GM12878 (cell line): ENCODE measurements at regions not wholly inside any gene's neighbourhood (a gene's known extent, or its start where the extent isn't known, plus 50 kb on each side); places are given as distances from the start of the nearest gene placed in this dataset.

ENCODE experiments used
- ATAC-seq: fragments of 200-7000 bp; cut with Tn5 transposase; 3 replicates; pipeline ENCODE4 v1.9.1; 2020; ENCODE audit warnings: mild to moderate bottlenecking, moderate library complexity
- BruUV-seq: library from RNA; stranded (reverse); fragments of 400-500 nt; replicated peaks from 2 replicates; lab custom pipeline; 2021; lab: Mats Ljungman, UMichigan
- CTCF ChIA-PET: fragments of 300-600 bp; sonication (Branson Sonifier 250); formaldehyde crosslinking; extraction: SDS; loops from one replicate; lab custom pipeline; 2021; ENCODE audit warnings: inconsistent platforms; lab: Yijun Ruan, JAX
- POLR2A ChIA-PET: fragments of 350-600 bp; formaldehyde crosslinking; extraction: SDS; loops from one replicate; lab custom pipeline; 2021; ENCODE audit warnings: inconsistent platforms; lab: Charles Lee
- RAD21 ChIA-PET: fragments of 300-600 bp; sonication (Branson Sonifier 250); formaldehyde crosslinking; loops from one replicate; lab custom pipeline; 2023; ENCODE audit warnings: antibody characterized with exemption; ENCODE audit not compliant: unreplicated experiment; lab: Charles Lee
- SMC1A ChIA-PET: fragments of 300-600 bp; sonication (Branson Sonifier 250); formaldehyde crosslinking; loops from one replicate; lab custom pipeline; 2023; ENCODE audit not compliant: unreplicated experiment, uncharacterized antibody; lab: Charles Lee
- DNase-seq: peaks from one replicate; pipeline ENCODE4 v3.0.0-alpha.2; 2011; ENCODE audit warnings: low read depth, low spot score
- FAIRE-seq: peaks from 3 replicates; lab custom pipeline; 2011; peaks lifted over from hg19 to GRCh38; lab: Jason Lieb, UNC
- H2AFZ ChIP-seq: 2 replicates; pipeline ENCODE4 v1.6.0; 2011; ENCODE audit warnings: low read depth, low read length, control low read depth; ENCODE audit not compliant: control insufficient read depth
- H3K27ac ChIP-seq: 2 replicates; pipeline ENCODE4 v1.5.1; 2011; ENCODE audit warnings: control low read depth; ENCODE audit not compliant: control insufficient read depth, insufficient read depth
- H3K27me3 ChIP-seq, 2 experiments: replicated peaks in 1 of 2; 2 replicates each; pipeline versions ENCODE4 v1.6.0 to v1.6.1; 2011; ENCODE audit warnings: low read length in 1 of 2; ENCODE audit not compliant: control insufficient read depth in 2 of 2, insufficient read depth in 2 of 2
- H3K36me3 ChIP-seq, 2 experiments: 2 replicates each; pipeline ENCODE4 v1.5.1; 2011; ENCODE audit warnings: low read length in 1 of 2; ENCODE audit not compliant: control insufficient read depth in 2 of 2, insufficient read depth in 2 of 2
- H3K4me1 ChIP-seq: 2 replicates; pipeline ENCODE4 v1.6.1; 2011; ENCODE audit warnings: mild to moderate bottlenecking, low read length, moderate library complexity, mixed read lengths; ENCODE audit not compliant: control insufficient read depth, insufficient read depth
- H3K4me2 ChIP-seq: 2 replicates; pipeline ENCODE4 v1.6.0; 2011; ENCODE audit warnings: control low read depth; ENCODE audit not compliant: control insufficient read depth, insufficient read depth
- H3K4me3 ChIP-seq: fragments of 200-600 bp; sonication (generic); 2 replicates; pipeline ENCODE4 v1.5.1; 2016
- H3K79me2 ChIP-seq: 2 replicates; pipeline ENCODE4 v1.6.0; 2011; ENCODE audit warnings: low read length; ENCODE audit not compliant: control insufficient read depth, insufficient read depth
- H3K9ac ChIP-seq: 2 replicates; pipeline ENCODE4 v1.8.0; 2011; ENCODE audit warnings: low read length, control low read depth, mixed read lengths; ENCODE audit not compliant: control insufficient read depth, insufficient read depth
- H3K9me3 ChIP-seq: replicated peaks from 3 replicates; pipeline ENCODE4 v1.5.1; 2011; ENCODE audit warnings: mild to moderate bottlenecking, low read length; ENCODE audit not compliant: control insufficient read depth, insufficient read depth
- H4K20me1 ChIP-seq: 2 replicates; pipeline ENCODE4 v1.6.0; 2011; ENCODE audit not compliant: control insufficient read depth, insufficient read depth
- ATF3 ChIP-seq: IDR thresholded peaks from 2 replicates; pipeline ENCODE4 v1.6.1; 2011; ENCODE audit warnings: low read depth, mild to moderate bottlenecking, low read length, moderate library complexity, borderline replicate concordance; ENCODE audit errors: extremely low read depth
- CEBPB ChIP-seq, 2 experiments: fragments of 150-350 bp in 1 of 2; IDR thresholded peaks; 2 replicates each; pipeline ENCODE4 v1.6.1; 2012 to 2014; ENCODE audit warnings: low read depth in 2 of 2, low read length in 2 of 2, borderline replicate concordance in 1 of 2, inconsistent platforms in 1 of 2
- CREB1 ChIP-seq: IDR thresholded peaks from 2 replicates; pipeline ENCODE4 v1.6.1; 2012; ENCODE audit warnings: low read depth, mild to moderate bottlenecking, inconsistent platforms
- IRF3 ChIP-seq: fragments of 450-650 bp; IDR thresholded peaks from 2 replicates; pipeline ENCODE4 v1.6.1; 2014; ENCODE audit warnings: mild to moderate bottlenecking
- JUNB ChIP-seq: IDR thresholded peaks from 2 replicates; pipeline ENCODE4 v1.6.1; 2016; ENCODE audit warnings: antibody characterized with exemption, mild to moderate bottlenecking
- MTA2 ChIP-seq: fragments of 450-650 bp; IDR thresholded peaks from 2 replicates; pipeline ENCODE4 v1.6.1; 2016; ENCODE audit warnings: low read depth, mild to moderate bottlenecking, moderate library complexity
- MTA3 ChIP-seq: IDR thresholded peaks from 2 replicates; pipeline ENCODE4 v1.6.1; 2012; ENCODE audit warnings: low read length, inconsistent platforms, borderline replicate concordance
- MYB ChIP-seq: fragments of 150-350 bp; IDR thresholded peaks from 2 replicates; pipeline ENCODE4 v1.6.1; 2014; ENCODE audit warnings: mild to moderate bottlenecking, low read depth, low read length, borderline replicate concordance
- NKRF ChIP-seq: fragments of 450-650 bp; conservative IDR thresholded peaks from 2 replicates; pipeline ENCODE4 v1.6.1; 2017; ENCODE audit warnings: mild to moderate bottlenecking, moderate library complexity
- PKNOX1 ChIP-seq: fragments of 450-650 bp; IDR thresholded peaks from 2 replicates; pipeline ENCODE4 v1.6.1; 2016; ENCODE audit warnings: mild to moderate bottlenecking
- POLR2AphosphoS2 ChIP-seq: IDR thresholded peaks from 2 replicates; pipeline ENCODE4 v1.6.1; 2011; ENCODE audit warnings: low read depth, mild to moderate bottlenecking, low read length, improper control_type of control experiment, moderate library complexity
- RAD21 ChIP-seq: IDR thresholded peaks from 2 replicates; pipeline ENCODE4 v1.6.1; 2011; ENCODE audit warnings: mild to moderate bottlenecking, low read depth, low read length, moderate library complexity; ENCODE audit not compliant: insufficient read depth
- STAT1 ChIP-seq: fragments of 450-650 bp; conservative IDR thresholded peaks from 2 replicates; pipeline ENCODE4 v1.6.1; 2014; ENCODE audit warnings: antibody characterized with exemption, mild to moderate bottlenecking
- SUPT20H ChIP-seq: IDR thresholded peaks from 2 replicates; pipeline ENCODE4 v1.6.1; 2011; ENCODE audit warnings: low read depth, mild to moderate bottlenecking, low read length, moderate library complexity, borderline replicate concordance; ENCODE audit not compliant: control insufficient read depth
- TBL1XR1 ChIP-seq: IDR thresholded peaks from 2 replicates; pipeline ENCODE4 v1.6.1; 2012; ENCODE audit warnings: low read depth, low read length, improper control_type of control experiment
- TCF7 ChIP-seq: IDR thresholded peaks from 2 replicates; pipeline ENCODE4 v1.6.1; 2014; ENCODE audit warnings: antibody characterized with exemption, borderline replicate concordance
- ZNF384 ChIP-seq: IDR thresholded peaks from 2 replicates; pipeline ENCODE4 v1.6.1; 2012; ENCODE audit warnings: low read depth, mild to moderate bottlenecking, low read length, improper control_type of control experiment, borderline replicate concordance
- WGBS: methylation state at CpG from one replicate; pipeline ENCODE4 v1.1.6; 2016; ENCODE audit warnings: low lambda C conversion rate; ENCODE audit not compliant: insufficient replicate concordance, insufficient coverage; ENCODE audit errors: missing lambda C conversion rate; 5-methylcytosine and 5-hydroxymethylcytosine counted together
- in situ Hi-C: fragments of 300-500 bp; cut with MboI; formaldehyde crosslinking; loops from 9 replicates; pipeline ENCODE4 v1.14.3; 2018; ENCODE audit warnings: mixed read lengths
- intact Hi-C: fragments of 100-400 bp; cut with micrococcal nuclease; formaldehyde crosslinking; loops from one replicate; pipeline ENCODE4 v1.14.2; 2022; ENCODE audit not compliant: unreplicated experiment

- Histone ChIP-seq H3K36me3 (no peaks in the 10 kb centered on the region), H3K4me1 (no peaks in the 10 kb centered on the region), H3K4me3 (no peak overlapping the region), H3K4me2 (no peak overlapping the region), H3K27ac (no peak overlapping the region), H3K27me3 (peaks cover 0 to 2% of the 10 kb centered on the region in 2 experiments; a peak in 2 of 4 replicates), H3K9ac (no peak overlapping the region), H2AFZ (no peak overlapping the region), H3K79me2 (no peaks in the 10 kb centered on the region), H3K9me3 (no peaks in the 10 kb centered on the region), H4K20me1 (no peaks in the 10 kb centered on the region)
- POLR2A ChIA-PET: no interaction called here
- WGBS: 8% methylated on average over 5 of the region's 5 CpGs
- no peak for DNase-seq
- in situ Hi-C loops (no loop called here), intact Hi-C loops (no loop called here)
- RAD21 ChIA-PET: no interaction called here
- no peak for ATAC-seq
- SMC1A ChIA-PET: no interaction called here
- no peak for TF ChIP-seq MTA3
- TF ChIP-seq STAT1: no peak
- no peak for TF ChIP-seq MTA2
- no peak for TF ChIP-seq TBL1XR1
- TF ChIP-seq ZNF384: no peak
- no peak for TF ChIP-seq POLR2AphosphoS2
- no peak for TF ChIP-seq JUNB
- no peak for TF ChIP-seq SUPT20H
- TF ChIP-seq RAD21: no peak
- no peak for TF ChIP-seq PKNOX1
- TF ChIP-seq TCF7: no peak
- TF ChIP-seq CEBPB (IDR thresholded peaks at IDR 0.05; ENCODE audit: borderline replicate concordance in 1 of 2, low read depth in 2 of 2, low read length in 2 of 2): no peak
- no peak for TF ChIP-seq MYB
- no peak for TF ChIP-seq IRF3
- TF ChIP-seq ATF3: no peak
- no peak for TF ChIP-seq NKRF
- TF ChIP-seq CREB1: no peak
- no TSS peak for BruUV-seq
- CTCF ChIA-PET: interaction anchor here (0.6 kb wide), 1 partner anchor 27 kb away, joined by 3 read pairs; no protein-coding TSS in a partner anchor
- FAIRE-seq: no peak
Measured at GRCh38 chr2:16245481-16246054, 305.2 kb downstream of the MYCN start.
